HepG2 (cell line): ENCODE measurements at regions not wholly inside any gene's neighbourhood (a gene's known extent, or its start where the extent isn't known, plus 50 kb on each side); places are given as distances from the start of the nearest gene placed in this dataset.

Source experiments
- ATAC-seq: fragments of 200-7000 bp; cut with Tn5 transposase; 3 replicates; pipeline ENCODE4 v1.9.1; 2020; ENCODE audit warnings: mild to moderate bottlenecking, moderate library complexity
- BruUV-seq: library from RNA; stranded (reverse); fragments of 400-500 nt; replicated peaks from 2 replicates; lab custom pipeline; 2021; lab: Mats Ljungman, UMichigan
- CTCF ChIA-PET: fragments of 300-600 bp; formaldehyde crosslinking; extraction: SDS; loops from one replicate; lab custom pipeline; 2021; ENCODE audit warnings: low total read pairs, inconsistent platforms, low intra/inter-chr PET ratio; lab: Yijun Ruan, JAX
- POLR2A ChIA-PET: fragments of 350-600 bp; sonication (Branson Sonifier 250); formaldehyde crosslinking; loops from one replicate; lab custom pipeline; 2020; ENCODE audit warnings: antibody characterized with exemption, inconsistent platforms; lab: Yijun Ruan, JAX
- DNase-seq: peaks from one replicate; pipeline ENCODE4 v3.0.0-alpha.2; 2015; ENCODE audit warnings: low spot score
- FAIRE-seq: peaks from 3 replicates; lab custom pipeline; 2011; peaks lifted over from hg19 to GRCh38; lab: Jason Lieb, UNC
- H2AFZ ChIP-seq: one replicate; pipeline ENCODE4 v1.6.1; 2011; ENCODE audit warnings: low read length, inconsistent platforms
- H3K27ac ChIP-seq: fragments of 300-600 bp; 3 replicates; pipeline ENCODE4 v1.8.0; 2011; ENCODE audit warnings: mixed run types, mild to moderate bottlenecking, mixed read lengths, low read length, inconsistent platforms; ENCODE audit not compliant: insufficient read depth; ENCODE audit errors: extremely low read length
- H3K27me3 ChIP-seq, 2 experiments: fragments of 200-600 bp in 1 of 2; 2 replicates in 1 of 2; 3 replicates in 1 of 2; pipeline versions ENCODE4 v1.6.0 to v1.8.0; 2011; ENCODE audit warnings: low read length in 2 of 2, mild to moderate bottlenecking in 2 of 2, moderate library complexity in 2 of 2, inconsistent platforms in 1 of 2; ENCODE audit not compliant: insufficient read depth in 2 of 2, control insufficient read depth in 1 of 2
- H3K36me3 ChIP-seq, 2 experiments: fragments of 200-600 bp in 1 of 2; replicated peaks in 1 of 2; 2 replicates in 1 of 2; 3 replicates in 1 of 2; pipeline versions ENCODE4 v1.5.1 to v1.8.0; 2011; ENCODE audit warnings: low read length in 2 of 2, inconsistent platforms in 1 of 2; ENCODE audit not compliant: insufficient read depth in 2 of 2, control insufficient read depth in 1 of 2
- H3K4me1 ChIP-seq: 2 replicates; pipeline ENCODE4 v1.5.1; 2012; ENCODE audit warnings: low read length, inconsistent platforms; ENCODE audit not compliant: insufficient read depth
- H3K4me2 ChIP-seq: 2 replicates; pipeline ENCODE4 v1.6.0; 2011; ENCODE audit warnings: low read depth, low read length, inconsistent platforms
- H3K4me3 ChIP-seq, 3 experiments: fragments of 200-600 bp in 1 of 3; sonication (generic), shearing (Covaris generic) in 1 of 3; replicated peaks in 1 of 3; 2 replicates each; pipeline ENCODE4 v1.5.1; 2011 to 2016; ENCODE audit warnings: low read length in 3 of 3, inconsistent platforms in 2 of 3, low read depth in 2 of 3, mild to moderate bottlenecking in 2 of 3, control low read depth in 1 of 3, mixed read lengths in 1 of 3; ENCODE audit not compliant: insufficient read depth in 1 of 3
- H3K79me2 ChIP-seq: one replicate; pipeline ENCODE4 v1.6.1; 2011; ENCODE audit warnings: low read length, inconsistent platforms; ENCODE audit not compliant: insufficient read depth
- H3K9ac ChIP-seq: 2 replicates; pipeline ENCODE4 v1.6.0; 2011; ENCODE audit warnings: mild to moderate bottlenecking, low read depth, low read length, inconsistent platforms; ENCODE audit not compliant: insufficient read depth
- H3K9me3 ChIP-seq: 2 replicates; pipeline ENCODE4 v1.5.1; 2012; ENCODE audit warnings: mild to moderate bottlenecking, low read length
- H4K20me1 ChIP-seq: 2 replicates; pipeline ENCODE4 v1.6.0; 2011; ENCODE audit warnings: inconsistent platforms, mild to moderate bottlenecking, low read length, moderate library complexity; ENCODE audit not compliant: insufficient read depth
- DPF2 ChIP-seq: sonication (generic); formaldehyde crosslinking; IDR thresholded peaks from 2 replicates; pipeline ENCODE4 v1.4.0; 2020; ENCODE audit warnings: mild to moderate bottlenecking, low read depth, missing genetic modification reagents, borderline replicate concordance
- RAD51 ChIP-seq: fragments of 450-650 bp; IDR thresholded peaks from 2 replicates; pipeline ENCODE4 v1.6.1; 2016; ENCODE audit warnings: borderline replicate concordance
- USF2 ChIP-seq, 2 experiments: sonication (generic) in 1 of 2; formaldehyde crosslinking in 1 of 2; IDR thresholded peaks; 2 replicates each; pipeline versions ENCODE4 v1.5.1 to v1.6.1; 2011 to 2020; ENCODE audit warnings: borderline replicate concordance in 1 of 2, low read depth in 1 of 2, low read length in 1 of 2, mild to moderate bottlenecking in 1 of 2, missing genetic modification reagents in 1 of 2, moderate library complexity in 1 of 2
- ZBTB34 ChIP-seq: sonication (generic); formaldehyde crosslinking; IDR thresholded peaks from 2 replicates; pipeline ENCODE4 v1.8.0; 2022; ENCODE audit warnings: mild to moderate bottlenecking, missing genetic modification reagents
- ZNF274 ChIP-seq: sonication (generic); formaldehyde crosslinking; IDR thresholded peaks from 2 replicates; pipeline ENCODE4 v1.5.1; 2020; ENCODE audit warnings: mild to moderate bottlenecking, missing genetic modification reagents
- ZNF34 ChIP-seq: sonication (generic); formaldehyde crosslinking; IDR thresholded peaks from 2 replicates; pipeline ENCODE4 v1.4.0; 2020; ENCODE audit warnings: mild to moderate bottlenecking, missing genetic modification reagents, borderline replicate concordance
- WGBS: methylation state at CpG from one replicate; pipeline ENCODE4 v1.1.6; 2017; ENCODE audit warnings: low lambda C conversion rate; 5-methylcytosine and 5-hydroxymethylcytosine counted together
- in situ Hi-C: cut with HindIII; loops from 2 replicates; pipeline ENCODE4 v1.10.0; 2017; ENCODE audit warnings: low pct_unique_long_range_greater_than_20kb; ENCODE audit not compliant: extremely low pct_ligation_motif_present
- intact Hi-C: fragments of 100-400 bp; cut with micrococcal nuclease; formaldehyde crosslinking; loops from one replicate; pipeline ENCODE4 v1.10.0; 2022; ENCODE audit not compliant: unreplicated experiment

- Histone ChIP-seq H3K36me3 (no peaks in the 10 kb centered on the region), H3K79me2 (no peaks in the 10 kb centered on the region), H3K4me3 (no peak overlapping the region), H3K27me3 (peaks cover 0 to 8% of the 10 kb centered on the region in 2 experiments; a peak in 1 of 5 replicates), H2AFZ (no peak overlapping the region), H3K4me2 (no peak overlapping the region), H3K4me1 (no peaks in the 10 kb centered on the region), H3K9ac (no peak overlapping the region), H3K27ac (no peak overlapping the region), H3K9me3 (no peaks in the 10 kb centered on the region), H4K20me1 (no peaks in the 10 kb centered on the region)
- 17% methylated on average over 5 of the region's 6 CpGs for WGBS
- POLR2A ChIA-PET: no interaction called here
- TF ChIP-seq DPF2 (CRISPR knock-in tag) (no peak), ZNF34 (no peak), USF2 (IDR thresholded peaks at IDR 0.05; ENCODE audit: low read depth, low read length) (peak; percentile 83), USF2 (CRISPR knock-in tag; IDR thresholded peaks at IDR 0.05; ENCODE audit: borderline replicate concordance) (no peak), RAD51 (peak; percentile 83)
- DNase-seq (no peak), ATAC-seq (no peak), FAIRE-seq (no peak)
- intact Hi-C loops: no loop called here
- BruUV-seq: no TSS peak
- CTCF ChIA-PET: no interaction called here
- in situ Hi-C loops: no loop called here
Measured at GRCh38 chr17:36714789-36715188, 113.4 kb downstream of the MRM1 start.

GRCh38 chr17:36715951-36716350 is 114.6 kb downstream of the MRM1 start:
- TF ChIP-seq ZNF274 (CRISPR knock-in tag): no peak
- TF ChIP-seq ZBTB34 (CRISPR knock-in tag): no peak
- intact Hi-C loops: no loop called here
- CTCF ChIA-PET: no interaction called here
- Histone ChIP-seq H3K27me3 (peaks cover 0 to 16% of the 10 kb centered on the region in 2 experiments; a peak in 1 of 5 replicates), H3K9ac (no peak overlapping the region), H3K4me2 (no peak overlapping the region), H3K4me3 (no peak overlapping the region), H4K20me1 (no peaks in the 10 kb centered on the region), H3K4me1 (no peaks in the 10 kb centered on the region), H2AFZ (no peak overlapping the region), H3K27ac (no peak overlapping the region), H3K9me3 (no peaks in the 10 kb centered on the region), H3K36me3 (no peaks in the 10 kb centered on the region), H3K79me2 (no peaks in the 10 kb centered on the region)
- BruUV-seq: no TSS peak
- 31% methylated on average over 7 of the region's 7 CpGs for WGBS
- FAIRE-seq: no peak
- ATAC-seq: no peak
- POLR2A ChIA-PET: no interaction called here
- in situ Hi-C loops: no loop called here
- DNase-seq: no peak
